ENCODE measurements at regions not wholly inside any gene's neighbourhood (a gene's known extent, or its start where the extent isn't known, plus 50 kb on each side); places are given as distances from the start of the nearest gene placed in this dataset.

GRCh38 chr15:87142096-87142495 lies 1062.4 kb downstream of the AGBL1 start:
- H3K27ac ChIP-seq = no peak overlapping the region
- H3K36me3 ChIP-seq = no peaks in the 10 kb centered on the region
- no peak for TF ChIP-seq CTCF (IDR thresholded peaks at IDR 0.05)
- no peak for TF ChIP-seq POLR2AphosphoS5 (IDR thresholded peaks at IDR 0.05)
- TF ChIP-seq POLR2A (IDR thresholded peaks at IDR 0.05) = no peak
- intact Hi-C loops (cut with DNase I) = no loop called here
- no peaks in the 10 kb centered on the region for H3K9me3 ChIP-seq
- no peak for DNase-seq (ENCODE audit: low spot score)
- no peak overlapping the region for H3K4me3 ChIP-seq
- no peaks in the 10 kb centered on the region for H3K27me3 ChIP-seq (replicated peaks; ENCODE audit: insufficient read depth)
- no peaks in the 10 kb centered on the region for H3K4me1 ChIP-seq (replicated peaks)

GRCh38 chr15:87135109-87135508 lies 1055.4 kb downstream of the AGBL1 start:
- Histone ChIP-seq H3K9me3 (no peaks in the 10 kb centered on the region), H3K27ac (no peak overlapping the region), H3K27me3 (replicated peaks; ENCODE audit: insufficient read depth) (no peaks in the 10 kb centered on the region), H3K36me3 (no peaks in the 10 kb centered on the region), H3K4me3 (no peak overlapping the region), H3K4me1 (replicated peaks) (no peaks in the 10 kb centered on the region)
- DNase-seq (ENCODE audit: low spot score) = no peak
- no peak for TF ChIP-seq POLR2AphosphoS5 (IDR thresholded peaks at IDR 0.05)
- TF ChIP-seq CTCF (IDR thresholded peaks at IDR 0.05) = no peak
- TF ChIP-seq POLR2A (IDR thresholded peaks at IDR 0.05) = no peak
- intact Hi-C loops (cut with DNase I) = no loop called here

GRCh38 chr15:87133704-87134103 lies 1054.0 kb downstream of the AGBL1 start:
- H3K36me3 ChIP-seq = no peaks in the 10 kb centered on the region
- intact Hi-C loops (cut with DNase I) = no loop called here
- H3K9me3 ChIP-seq = no peaks in the 10 kb centered on the region
- TF ChIP-seq CTCF (IDR thresholded peaks at IDR 0.05) (no peak), POLR2AphosphoS5 (IDR thresholded peaks at IDR 0.05) (no peak), POLR2A (IDR thresholded peaks at IDR 0.05) (no peak)
- H3K4me1 ChIP-seq (replicated peaks) = no peaks in the 10 kb centered on the region
- H3K27me3 ChIP-seq (replicated peaks; ENCODE audit: insufficient read depth) = no peaks in the 10 kb centered on the region
- H3K27ac ChIP-seq = no peak overlapping the region
- no peak overlapping the region for H3K4me3 ChIP-seq
- no peak for DNase-seq (ENCODE audit: low spot score)

- WGBS = 60% methylated on average over 1 of the region's 1 CpG
- Histone ChIP-seq H3K4me1 (replicated peaks) (no peaks in the 10 kb centered on the region), H3K36me3 (no peaks in the 10 kb centered on the region), H3K4me3 (no peak overlapping the region), H3K9me3 (no peaks in the 10 kb centered on the region), H3K27ac (no peak overlapping the region), H3K27me3 (replicated peaks; ENCODE audit: insufficient read depth) (no peaks in the 10 kb centered on the region)
- no peak for TF ChIP-seq CTCF (IDR thresholded peaks at IDR 0.05)
- no peak for TF ChIP-seq POLR2A (IDR thresholded peaks at IDR 0.05)
- no peak for TF ChIP-seq POLR2AphosphoS5 (IDR thresholded peaks at IDR 0.05)
- intact Hi-C loops (cut with DNase I) = loop anchor here (2.0 kb wide), 1 partner anchor 16 kb away; no protein-coding TSS in a partner anchor
- no peak for DNase-seq (ENCODE audit: low spot score)
Measured at GRCh38 chr15:87131067-87131466, 1051.4 kb downstream of the AGBL1 start.

GRCh38 chr15:87129916-87130315 lies 1050.2 kb downstream of the AGBL1 start:
- Histone ChIP-seq H3K4me1 (replicated peaks) (no peaks in the 10 kb centered on the region), H3K27ac (no peak overlapping the region), H3K36me3 (no peaks in the 10 kb centered on the region), H3K9me3 (no peaks in the 10 kb centered on the region), H3K27me3 (replicated peaks; ENCODE audit: insufficient read depth) (no peaks in the 10 kb centered on the region), H3K4me3 (no peak overlapping the region)
- WGBS = 57% methylated on average over 1 of the region's 1 CpG
- no peak for DNase-seq (ENCODE audit: low spot score)
- no peak for TF ChIP-seq POLR2AphosphoS5 (IDR thresholded peaks at IDR 0.05)
- no peak for TF ChIP-seq POLR2A (IDR thresholded peaks at IDR 0.05)
- TF ChIP-seq CTCF (IDR thresholded peaks at IDR 0.05) = no peak
- intact Hi-C loops (cut with DNase I) = loop anchor here (2.0 kb wide), 1 partner anchor 15 kb away; no protein-coding TSS in a partner anchor

All from prostate gland (tissue), 2 donors.